HUDEP-2 (cell line): ENCODE measurements at regions not wholly inside any gene's neighbourhood (a gene's known extent, or its start where the extent isn't known, plus 50 kb on each side); places are given as distances from the start of the nearest gene placed in this dataset.

Source experiments
- DNase-seq, 76 experiments: peaks; one replicate each; lab custom pipeline; 2025; ENCODE audit not compliant: unreplicated experiment in 76 of 76; lab: John Stamatoyannopoulos, UW

GRCh38 chr2:71749671-71750101, 296.3 kb downstream of the DYSF start:
- no peak for DNase-seq

GRCh38 chr2:71748227-71748626, 294.9 kb downstream of the DYSF start:
- DNase-seq = no peak

GRCh38 chr2:71747559-71747958, 294.2 kb downstream of the DYSF start:
- DNase-seq = no peak

- peak in 20 of 76 experiments; percentile 1 to 48 (median 15) for DNase-seq
Observed at GRCh38 chr2:71746946-71747501, 293.7 kb downstream of the DYSF start.

GRCh38 chr2:71744781-71745180, 291.4 kb downstream of the DYSF start:
- DNase-seq = no peak

- no peak for DNase-seq
Observed at GRCh38 chr2:71743995-71744675, 290.8 kb downstream of the DYSF start.

- DNase-seq = peak in 25 of 76 experiments; percentile 0 to 59 (median 20)
Observed at GRCh38 chr2:71742953-71743601, 289.7 kb downstream of the DYSF start.

DNA sequence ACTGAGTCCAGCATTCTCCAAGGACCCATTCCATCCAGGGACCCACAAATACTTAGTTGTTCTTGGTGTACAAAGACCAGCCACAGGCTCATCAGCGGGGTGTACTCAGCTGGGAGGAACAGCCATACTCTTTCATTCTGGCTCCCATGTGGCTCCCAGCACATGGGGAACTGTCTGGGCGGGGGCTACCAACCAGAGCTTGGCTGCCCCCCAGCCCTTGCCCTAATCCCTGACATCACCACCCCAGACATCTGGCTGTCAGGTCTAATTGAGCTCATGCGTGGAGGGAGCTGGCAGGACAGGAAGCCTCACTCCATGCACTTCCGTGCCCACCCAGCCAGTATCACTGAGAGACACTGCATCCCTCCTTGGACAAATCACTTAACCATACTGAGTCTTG, 283.6 kb downstream of the DYSF start:
- DNase-seq = no peak

DNA sequence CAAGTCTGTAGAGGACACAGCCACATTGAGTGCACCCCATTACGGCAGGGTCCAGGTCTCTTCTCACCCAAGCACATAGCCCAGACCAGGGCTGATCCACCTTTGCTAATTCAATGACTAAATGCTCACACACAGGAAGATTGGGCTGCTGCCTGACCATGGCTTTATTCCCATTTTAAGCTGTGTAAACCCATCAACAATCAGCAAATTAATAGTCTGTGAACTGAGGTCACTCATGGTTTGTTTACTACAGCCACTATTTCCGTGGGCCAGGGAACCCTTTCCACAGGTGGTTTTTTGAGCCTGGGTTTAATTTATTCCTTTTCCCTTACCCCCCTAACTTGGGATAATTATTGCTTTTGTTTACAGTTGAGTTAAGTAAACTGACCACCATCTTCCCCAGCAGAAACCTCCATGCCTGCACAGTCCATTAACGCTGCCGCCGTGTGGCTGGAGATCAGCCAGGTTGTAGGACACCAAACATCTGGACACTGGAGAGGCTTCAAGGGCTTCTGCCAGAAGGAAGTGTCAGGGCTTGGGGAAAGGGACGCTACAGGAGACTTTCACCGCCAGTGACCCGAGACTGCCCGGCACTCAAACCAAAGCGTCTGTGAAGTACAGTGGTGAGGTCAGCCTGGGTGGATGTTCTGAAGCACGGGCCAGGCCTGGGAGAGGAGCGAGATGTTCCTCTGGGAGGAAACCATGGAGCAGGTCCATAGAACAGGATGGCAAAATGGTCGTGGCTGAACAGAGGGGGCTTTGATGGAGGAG, 282.9 kb downstream of the DYSF start:
- no peak for DNase-seq
